ENCODE measurements at regions not wholly inside any gene's neighbourhood (a gene's known extent, or its start where the extent isn't known, plus 50 kb on each side); places are given as distances from the start of the nearest gene placed in this dataset.

DNA sequence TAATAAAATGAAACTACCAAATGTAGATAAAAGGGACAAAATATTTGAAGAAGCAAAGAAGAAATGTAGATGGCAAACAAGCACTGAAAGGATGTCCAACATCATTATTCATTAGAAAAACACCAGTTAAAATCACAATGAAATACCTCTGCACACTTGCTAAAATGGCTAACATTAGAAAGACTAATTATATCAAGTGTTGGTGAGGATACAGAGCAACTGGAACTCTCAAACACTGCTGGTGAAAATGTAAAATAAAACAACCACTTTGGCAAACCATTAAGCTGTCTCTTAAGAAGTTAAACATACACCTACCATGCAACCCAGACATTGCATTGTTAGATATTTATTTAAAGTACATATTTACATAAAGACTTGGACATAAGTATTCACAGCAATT lies 138.6 kb upstream of the FGGY start:
- TF ChIP-seq, protein P1, sequence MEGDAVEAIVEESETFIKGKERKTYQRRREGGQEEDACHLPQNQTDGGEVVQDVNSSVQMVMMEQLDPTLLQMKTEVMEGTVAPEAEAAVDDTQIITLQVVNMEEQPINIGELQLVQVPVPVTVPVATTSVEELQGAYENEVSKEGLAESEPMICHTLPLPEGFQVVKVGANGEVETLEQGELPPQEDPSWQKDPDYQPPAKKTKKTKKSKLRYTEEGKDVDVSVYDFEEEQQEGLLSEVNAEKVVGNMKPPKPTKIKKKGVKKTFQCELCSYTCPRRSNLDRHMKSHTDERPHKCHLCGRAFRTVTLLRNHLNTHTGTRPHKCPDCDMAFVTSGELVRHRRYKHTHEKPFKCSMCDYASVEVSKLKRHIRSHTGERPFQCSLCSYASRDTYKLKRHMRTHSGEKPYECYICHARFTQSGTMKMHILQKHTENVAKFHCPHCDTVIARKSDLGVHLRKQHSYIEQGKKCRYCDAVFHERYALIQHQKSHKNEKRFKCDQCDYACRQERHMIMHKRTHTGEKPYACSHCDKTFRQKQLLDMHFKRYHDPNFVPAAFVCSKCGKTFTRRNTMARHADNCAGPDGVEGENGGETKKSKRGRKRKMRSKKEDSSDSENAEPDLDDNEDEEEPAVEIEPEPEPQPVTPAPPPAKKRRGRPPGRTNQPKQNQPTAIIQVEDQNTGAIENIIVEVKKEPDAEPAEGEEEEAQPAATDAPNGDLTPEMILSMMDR (IDR thresholded peaks at IDR 0.05) = no peak
- no peak for TF ChIP-seq POLR2A (IDR thresholded peaks at IDR 0.05)
